GM12878 (cell line): ENCODE measurements at regions not wholly inside any gene's neighbourhood (a gene's known extent, or its start where the extent isn't known, plus 50 kb on each side); places are given as distances from the start of the nearest gene placed in this dataset.

ENCODE experiments used
- ATAC-seq: fragments of 200-7000 bp; cut with Tn5 transposase; 3 replicates; pipeline ENCODE4 v1.9.1; 2020; ENCODE audit warnings: mild to moderate bottlenecking, moderate library complexity
- BruUV-seq: library from RNA; stranded (reverse); fragments of 400-500 nt; replicated peaks from 2 replicates; lab custom pipeline; 2021; lab: Mats Ljungman, UMichigan
- CTCF ChIA-PET: fragments of 300-600 bp; sonication (Branson Sonifier 250); formaldehyde crosslinking; extraction: SDS; loops from one replicate; lab custom pipeline; 2021; ENCODE audit warnings: inconsistent platforms; lab: Yijun Ruan, JAX
- POLR2A ChIA-PET: fragments of 350-600 bp; formaldehyde crosslinking; extraction: SDS; loops from one replicate; lab custom pipeline; 2021; ENCODE audit warnings: inconsistent platforms; lab: Charles Lee
- RAD21 ChIA-PET: fragments of 300-600 bp; sonication (Branson Sonifier 250); formaldehyde crosslinking; loops from one replicate; lab custom pipeline; 2023; ENCODE audit warnings: antibody characterized with exemption; ENCODE audit not compliant: unreplicated experiment; lab: Charles Lee
- SMC1A ChIA-PET: fragments of 300-600 bp; sonication (Branson Sonifier 250); formaldehyde crosslinking; loops from one replicate; lab custom pipeline; 2023; ENCODE audit not compliant: unreplicated experiment, uncharacterized antibody; lab: Charles Lee
- DNase-seq: peaks from one replicate; pipeline ENCODE4 v3.0.0-alpha.2; 2011; ENCODE audit warnings: low read depth, low spot score
- FAIRE-seq: peaks from 3 replicates; lab custom pipeline; 2011; peaks lifted over from hg19 to GRCh38; lab: Jason Lieb, UNC
- H2AFZ ChIP-seq: 2 replicates; pipeline ENCODE4 v1.6.0; 2011; ENCODE audit warnings: low read depth, low read length, control low read depth; ENCODE audit not compliant: control insufficient read depth
- H3K27ac ChIP-seq: 2 replicates; pipeline ENCODE4 v1.5.1; 2011; ENCODE audit warnings: control low read depth; ENCODE audit not compliant: control insufficient read depth, insufficient read depth
- H3K27me3 ChIP-seq, 2 experiments: replicated peaks in 1 of 2; 2 replicates each; pipeline versions ENCODE4 v1.6.0 to v1.6.1; 2011; ENCODE audit warnings: low read length in 1 of 2; ENCODE audit not compliant: control insufficient read depth in 2 of 2, insufficient read depth in 2 of 2
- H3K36me3 ChIP-seq, 2 experiments: 2 replicates each; pipeline ENCODE4 v1.5.1; 2011; ENCODE audit warnings: low read length in 1 of 2; ENCODE audit not compliant: control insufficient read depth in 2 of 2, insufficient read depth in 2 of 2
- H3K4me1 ChIP-seq: 2 replicates; pipeline ENCODE4 v1.6.1; 2011; ENCODE audit warnings: mild to moderate bottlenecking, low read length, moderate library complexity, mixed read lengths; ENCODE audit not compliant: control insufficient read depth, insufficient read depth
- H3K4me2 ChIP-seq: 2 replicates; pipeline ENCODE4 v1.6.0; 2011; ENCODE audit warnings: control low read depth; ENCODE audit not compliant: control insufficient read depth, insufficient read depth
- H3K4me3 ChIP-seq: fragments of 200-600 bp; sonication (generic); 2 replicates; pipeline ENCODE4 v1.5.1; 2016
- H3K79me2 ChIP-seq: 2 replicates; pipeline ENCODE4 v1.6.0; 2011; ENCODE audit warnings: low read length; ENCODE audit not compliant: control insufficient read depth, insufficient read depth
- H3K9ac ChIP-seq: 2 replicates; pipeline ENCODE4 v1.8.0; 2011; ENCODE audit warnings: low read length, control low read depth, mixed read lengths; ENCODE audit not compliant: control insufficient read depth, insufficient read depth
- H3K9me3 ChIP-seq: replicated peaks from 3 replicates; pipeline ENCODE4 v1.5.1; 2011; ENCODE audit warnings: mild to moderate bottlenecking, low read length; ENCODE audit not compliant: control insufficient read depth, insufficient read depth
- H4K20me1 ChIP-seq: 2 replicates; pipeline ENCODE4 v1.6.0; 2011; ENCODE audit not compliant: control insufficient read depth, insufficient read depth
- CBX5 ChIP-seq: sonication (generic); IDR thresholded peaks from 2 replicates; pipeline ENCODE4 v1.6.1; 2016; ENCODE audit warnings: low read depth, moderate library complexity, mild to moderate bottlenecking, inconsistent platforms
- CEBPB ChIP-seq, 2 experiments: fragments of 150-350 bp in 1 of 2; IDR thresholded peaks; 2 replicates each; pipeline ENCODE4 v1.6.1; 2012 to 2014; ENCODE audit warnings: low read depth in 2 of 2, low read length in 2 of 2, borderline replicate concordance in 1 of 2, inconsistent platforms in 1 of 2
- EGR1 ChIP-seq, 2 experiments: IDR thresholded peaks; 1 replicate in 1 of 2; 2 replicates in 1 of 2; pipeline ENCODE4 v1.6.1; 2011 to 2012; ENCODE audit warnings: low read depth in 2 of 2, low read length in 2 of 2, borderline replicate concordance in 1 of 2, mild to moderate bottlenecking in 1 of 2, moderate library complexity in 1 of 2
- EZH2 ChIP-seq: IDR thresholded peaks from 2 replicates; pipeline ENCODE4 v1.6.1; 2012; ENCODE audit warnings: low read depth, mild to moderate bottlenecking, control low read depth, inconsistent platforms, low read length, borderline replicate concordance; ENCODE audit not compliant: control insufficient read depth
- MTA2 ChIP-seq: fragments of 450-650 bp; IDR thresholded peaks from 2 replicates; pipeline ENCODE4 v1.6.1; 2016; ENCODE audit warnings: low read depth, mild to moderate bottlenecking, moderate library complexity
- MTA3 ChIP-seq: IDR thresholded peaks from 2 replicates; pipeline ENCODE4 v1.6.1; 2012; ENCODE audit warnings: low read length, inconsistent platforms, borderline replicate concordance
- MYC ChIP-seq: IDR thresholded peaks from 2 replicates; pipeline ENCODE4 v1.6.1; 2011; ENCODE audit warnings: mild to moderate bottlenecking, low read length, moderate library complexity, inconsistent platforms; ENCODE audit not compliant: insufficient read depth, insufficient replicate concordance, insufficient read length, severe bottlenecking
- POLR2AphosphoS5 ChIP-seq: IDR thresholded peaks from 2 replicates; pipeline ENCODE4 v1.6.1; 2011; ENCODE audit warnings: mild to moderate bottlenecking, low read length, inconsistent platforms
- RAD21 ChIP-seq: IDR thresholded peaks from 2 replicates; pipeline ENCODE4 v1.6.1; 2011; ENCODE audit warnings: mild to moderate bottlenecking, low read depth, low read length, moderate library complexity; ENCODE audit not compliant: insufficient read depth
- ZNF207 ChIP-seq: fragments of 450-650 bp; IDR thresholded peaks from 2 replicates; pipeline ENCODE4 v1.6.1; 2014; ENCODE audit warnings: antibody characterized with exemption, mild to moderate bottlenecking, borderline replicate concordance
- WGBS: methylation state at CpG from one replicate; pipeline ENCODE4 v1.1.6; 2016; ENCODE audit warnings: low lambda C conversion rate; ENCODE audit not compliant: insufficient replicate concordance, insufficient coverage; ENCODE audit errors: missing lambda C conversion rate; 5-methylcytosine and 5-hydroxymethylcytosine counted together
- in situ Hi-C: fragments of 300-500 bp; cut with MboI; formaldehyde crosslinking; loops from 9 replicates; pipeline ENCODE4 v1.14.3; 2018; ENCODE audit warnings: mixed read lengths
- intact Hi-C: fragments of 100-400 bp; cut with micrococcal nuclease; formaldehyde crosslinking; loops from one replicate; pipeline ENCODE4 v1.14.2; 2022; ENCODE audit not compliant: unreplicated experiment
- TF ChIP-seq, protein P1 (sequence below): fragments of 450-650 bp; formaldehyde crosslinking; IDR thresholded peaks from 2 replicates; pipeline ENCODE4 v1.5.0; 2022; ENCODE audit warnings: mild to moderate bottlenecking, missing genetic modification characterization
- TF ChIP-seq, protein P2 (sequence below): IDR thresholded peaks from 2 replicates; pipeline ENCODE4 v1.6.1; 2011; ENCODE audit warnings: low read depth, mild to moderate bottlenecking, low read length, moderate library complexity, borderline replicate concordance; ENCODE audit errors: extremely low read depth
- TF ChIP-seq, protein P3 (sequence below): fragments of 450-650 bp; IDR thresholded peaks from 2 replicates; pipeline ENCODE4 v1.6.1; 2017; ENCODE audit warnings: mild to moderate bottlenecking, moderate library complexity
- TF ChIP-seq, protein P4 (sequence below): IDR thresholded peaks from 2 replicates; pipeline ENCODE4 v1.6.1; 2011; ENCODE audit warnings: borderline replicate concordance, low read depth, mild to moderate bottlenecking, moderate library complexity, mixed read lengths, low read length; ENCODE audit not compliant: insufficient read depth; ENCODE audit errors: extremely low read length

DNA sequence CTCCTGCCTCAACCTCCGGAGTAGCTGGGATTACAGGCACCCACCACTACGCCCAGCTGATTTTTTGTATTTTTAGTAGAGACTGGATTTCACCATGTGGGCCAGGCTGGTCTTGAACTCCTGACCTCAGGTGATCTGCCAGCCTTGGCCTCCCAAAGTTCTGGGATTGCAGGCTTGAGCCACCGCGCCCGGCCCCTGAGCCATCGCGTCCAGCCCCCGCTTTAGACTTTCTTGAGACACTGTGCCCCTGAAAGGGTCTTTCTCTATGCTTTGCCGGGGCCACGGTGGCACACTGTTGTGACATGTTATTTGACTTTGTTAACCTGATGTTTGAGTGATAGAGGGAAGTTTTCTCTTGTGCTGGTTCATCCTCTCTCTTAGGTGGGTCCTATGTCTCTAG, 186.4 kb downstream of the BTG1 start (continued):
- TF ChIP-seq, protein P1, sequence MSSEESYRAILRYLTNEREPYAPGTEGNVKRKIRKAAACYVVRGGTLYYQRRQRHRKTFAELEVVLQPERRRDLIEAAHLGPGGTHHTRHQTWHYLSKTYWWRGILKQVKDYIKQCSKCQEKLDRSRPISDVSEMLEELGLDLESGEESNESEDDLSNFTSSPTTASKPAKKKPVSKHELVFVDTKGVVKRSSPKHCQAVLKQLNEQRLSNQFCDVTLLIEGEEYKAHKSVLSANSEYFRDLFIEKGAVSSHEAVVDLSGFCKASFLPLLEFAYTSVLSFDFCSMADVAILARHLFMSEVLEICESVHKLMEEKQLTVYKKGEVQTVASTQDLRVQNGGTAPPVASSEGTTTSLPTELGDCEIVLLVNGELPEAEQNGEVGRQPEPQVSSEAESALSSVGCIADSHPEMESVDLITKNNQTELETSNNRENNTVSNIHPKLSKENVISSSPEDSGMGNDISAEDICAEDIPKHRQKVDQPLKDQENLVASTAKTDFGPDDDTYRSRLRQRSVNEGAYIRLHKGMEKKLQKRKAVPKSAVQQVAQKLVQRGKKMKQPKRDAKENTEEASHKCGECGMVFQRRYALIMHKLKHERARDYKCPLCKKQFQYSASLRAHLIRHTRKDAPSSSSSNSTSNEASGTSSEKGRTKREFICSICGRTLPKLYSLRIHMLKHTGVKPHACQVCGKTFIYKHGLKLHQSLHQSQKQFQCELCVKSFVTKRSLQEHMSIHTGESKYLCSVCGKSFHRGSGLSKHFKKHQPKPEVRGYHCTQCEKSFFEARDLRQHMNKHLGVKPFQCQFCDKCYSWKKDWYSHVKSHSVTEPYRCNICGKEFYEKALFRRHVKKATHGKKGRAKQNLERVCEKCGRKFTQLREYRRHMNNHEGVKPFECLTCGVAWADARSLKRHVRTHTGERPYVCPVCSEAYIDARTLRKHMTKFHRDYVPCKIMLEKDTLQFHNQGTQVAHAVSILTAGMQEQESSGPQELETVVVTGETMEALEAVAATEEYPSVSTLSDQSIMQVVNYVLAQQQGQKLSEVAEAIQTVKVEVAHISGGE, result no peak
- TF ChIP-seq POLR2AphosphoS5, result no peak
- no peak for TF ChIP-seq CBX5
- TF ChIP-seq MYC, result no peak
- TF ChIP-seq EGR1 (IDR thresholded peaks at IDR 0.05; ENCODE audit: borderline replicate concordance in 1 of 2, low read depth in 2 of 2, low read length in 2 of 2), result no peak
- no peak for TF ChIP-seq CEBPB (IDR thresholded peaks at IDR 0.05; ENCODE audit: borderline replicate concordance in 1 of 2, low read depth in 2 of 2, low read length in 2 of 2)
- TF ChIP-seq MTA3, result no peak
- no peak for TF ChIP-seq MTA2

DNA sequence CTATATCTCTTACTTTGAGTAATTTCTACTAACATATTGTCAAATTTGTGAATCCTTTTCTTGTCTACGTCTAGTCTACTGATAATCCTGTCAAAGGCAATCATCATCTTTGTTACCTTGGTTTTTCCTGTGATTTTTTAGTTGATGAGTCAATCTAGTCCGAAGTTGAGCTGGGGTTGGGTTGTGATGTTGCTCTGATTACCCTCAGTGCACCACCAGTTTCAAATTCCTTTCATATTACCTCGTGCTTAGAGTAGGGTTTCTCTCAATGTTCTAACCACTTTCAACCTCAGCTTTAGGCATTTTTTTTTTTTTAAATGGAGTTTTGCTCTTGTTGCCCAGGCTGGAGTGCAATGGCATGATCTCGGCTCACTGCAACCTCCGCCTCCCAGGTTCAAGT, 186.8 kb downstream of the BTG1 start:
- ChIA-PET POLR2A (no interaction called here), SMC1A (no interaction called here), CTCF (interaction anchor here (0.5 kb wide), 1 partner anchor 47 kb away, joined by 3 read pairs; no protein-coding TSS in a partner anchor), RAD21 (no interaction called here)
- H3K9ac ChIP-seq, result no peak overlapping the region
- H2AFZ ChIP-seq, result no peak overlapping the region
- no peak overlapping the region for H3K4me3 ChIP-seq
- no peak for DNase-seq
- peaks cover 2% of the 10 kb centered on the region; the same call in 1 of the 3 replicates for H3K9me3 ChIP-seq
- H3K36me3 ChIP-seq, result no peaks in the 10 kb centered on the region
- FAIRE-seq, result no peak
- in situ Hi-C loops, result no loop called here
- no peak for ATAC-seq
- H3K4me1 ChIP-seq, result no peaks in the 10 kb centered on the region
- WGBS, result 60% methylated on average over 5 of the region's 5 CpGs
- intact Hi-C loops, result no loop called here
- H4K20me1 ChIP-seq, result no peaks in the 10 kb centered on the region
- no peaks in the 10 kb centered on the region for H3K27me3 ChIP-seq
- no peaks in the 10 kb centered on the region for H3K79me2 ChIP-seq
- H3K27ac ChIP-seq, result no peak overlapping the region
- no TSS peak for BruUV-seq
- no peak overlapping the region for H3K4me2 ChIP-seq
- TF ChIP-seq, protein P2, sequence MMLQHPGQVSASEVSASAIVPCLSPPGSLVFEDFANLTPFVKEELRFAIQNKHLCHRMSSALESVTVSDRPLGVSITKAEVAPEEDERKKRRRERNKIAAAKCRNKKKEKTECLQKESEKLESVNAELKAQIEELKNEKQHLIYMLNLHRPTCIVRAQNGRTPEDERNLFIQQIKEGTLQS, result no peak
- TF ChIP-seq ZNF207, result no peak
- TF ChIP-seq RAD21, result no peak
- TF ChIP-seq, protein P3, sequence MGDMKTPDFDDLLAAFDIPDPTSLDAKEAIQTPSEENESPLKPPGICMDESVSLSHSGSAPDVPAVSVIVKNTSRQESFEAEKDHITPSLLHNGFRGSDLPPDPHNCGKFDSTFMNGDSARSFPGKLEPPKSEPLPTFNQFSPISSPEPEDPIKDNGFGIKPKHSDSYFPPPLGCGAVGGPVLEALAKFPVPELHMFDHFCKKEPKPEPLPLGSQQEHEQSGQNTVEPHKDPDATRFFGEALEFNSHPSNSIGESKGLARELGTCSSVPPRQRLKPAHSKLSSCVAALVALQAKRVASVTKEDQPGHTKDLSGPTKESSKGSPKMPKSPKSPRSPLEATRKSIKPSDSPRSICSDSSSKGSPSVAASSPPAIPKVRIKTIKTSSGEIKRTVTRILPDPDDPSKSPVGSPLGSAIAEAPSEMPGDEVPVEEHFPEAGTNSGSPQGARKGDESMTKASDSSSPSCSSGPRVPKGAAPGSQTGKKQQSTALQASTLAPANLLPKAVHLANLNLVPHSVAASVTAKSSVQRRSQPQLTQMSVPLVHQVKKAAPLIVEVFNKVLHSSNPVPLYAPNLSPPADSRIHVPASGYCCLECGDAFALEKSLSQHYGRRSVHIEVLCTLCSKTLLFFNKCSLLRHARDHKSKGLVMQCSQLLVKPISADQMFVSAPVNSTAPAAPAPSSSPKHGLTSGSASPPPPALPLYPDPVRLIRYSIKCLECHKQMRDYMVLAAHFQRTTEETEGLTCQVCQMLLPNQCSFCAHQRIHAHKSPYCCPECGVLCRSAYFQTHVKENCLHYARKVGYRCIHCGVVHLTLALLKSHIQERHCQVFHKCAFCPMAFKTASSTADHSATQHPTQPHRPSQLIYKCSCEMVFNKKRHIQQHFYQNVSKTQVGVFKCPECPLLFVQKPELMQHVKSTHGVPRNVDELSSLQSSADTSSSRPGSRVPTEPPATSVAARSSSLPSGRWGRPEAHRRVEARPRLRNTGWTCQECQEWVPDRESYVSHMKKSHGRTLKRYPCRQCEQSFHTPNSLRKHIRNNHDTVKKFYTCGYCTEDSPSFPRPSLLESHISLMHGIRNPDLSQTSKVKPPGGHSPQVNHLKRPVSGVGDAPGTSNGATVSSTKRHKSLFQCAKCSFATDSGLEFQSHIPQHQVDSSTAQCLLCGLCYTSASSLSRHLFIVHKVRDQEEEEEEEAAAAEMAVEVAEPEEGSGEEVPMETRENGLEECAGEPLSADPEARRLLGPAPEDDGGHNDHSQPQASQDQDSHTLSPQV, result no peak
- TF ChIP-seq EZH2, result no peak
- TF ChIP-seq, protein P4, sequence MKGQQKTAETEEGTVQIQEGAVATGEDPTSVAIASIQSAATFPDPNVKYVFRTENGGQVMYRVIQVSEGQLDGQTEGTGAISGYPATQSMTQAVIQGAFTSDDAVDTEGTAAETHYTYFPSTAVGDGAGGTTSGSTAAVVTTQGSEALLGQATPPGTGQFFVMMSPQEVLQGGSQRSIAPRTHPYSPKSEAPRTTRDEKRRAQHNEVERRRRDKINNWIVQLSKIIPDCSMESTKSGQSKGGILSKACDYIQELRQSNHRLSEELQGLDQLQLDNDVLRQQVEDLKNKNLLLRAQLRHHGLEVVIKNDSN, result no peak
